ENCODE measurements at regions not wholly inside any gene's neighbourhood (a gene's known extent, or its start where the extent isn't known, plus 50 kb on each side); places are given as distances from the start of the nearest gene placed in this dataset.

DNA sequence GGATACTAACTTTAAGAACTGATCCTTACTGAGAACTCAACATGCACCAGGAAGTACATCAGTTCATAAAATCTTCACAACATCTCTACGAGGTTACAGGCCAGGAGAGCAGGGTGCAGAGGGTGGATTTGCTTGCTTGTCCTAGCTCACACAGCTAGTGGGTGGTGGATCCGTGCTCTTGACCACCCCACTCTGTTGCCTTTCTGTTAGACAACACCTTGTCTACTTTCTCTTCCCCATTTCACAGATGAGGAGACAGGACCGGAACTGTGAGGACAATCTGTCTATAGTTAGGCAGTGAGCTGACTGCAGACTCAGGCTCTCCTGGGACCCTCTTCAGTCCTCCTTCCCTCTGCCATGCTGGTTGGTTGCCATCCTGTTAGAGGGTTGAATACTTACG lies 221.7 kb upstream of the TLE3 start:
- no peak for DNase-seq

- peak; percentile 84 for DNase-seq
Measured at GRCh38 chr15:70318594-70319465, 221.1 kb upstream of the TLE3 start.

DNA sequence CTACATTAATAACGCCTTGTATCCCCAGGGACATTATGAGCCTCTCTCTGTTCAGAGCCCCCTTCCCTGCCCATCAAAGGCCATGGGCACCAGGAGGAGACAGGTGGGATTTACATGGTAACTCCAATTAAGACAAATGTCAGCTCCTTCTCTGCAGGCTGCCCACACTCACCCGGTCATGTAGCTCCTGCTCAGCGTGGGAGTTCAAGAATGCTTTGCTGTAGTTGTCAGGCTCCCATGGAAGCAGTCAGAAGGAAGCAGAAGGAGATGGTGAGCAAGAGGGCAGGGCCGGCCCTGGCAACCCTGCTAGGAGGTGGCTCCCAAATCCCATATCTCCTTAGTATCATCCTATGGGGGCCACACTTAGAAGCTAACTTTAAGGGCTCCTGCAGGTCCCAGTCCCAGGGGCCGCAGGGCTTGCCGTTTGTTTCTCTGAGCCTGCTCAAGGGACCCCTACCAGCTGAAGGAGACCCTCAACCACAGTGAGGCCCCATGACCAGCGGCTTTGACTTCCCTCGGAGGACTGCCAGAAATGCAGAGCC lies 218.4 kb upstream of the TLE3 start:
- no peak for DNase-seq

DNA sequence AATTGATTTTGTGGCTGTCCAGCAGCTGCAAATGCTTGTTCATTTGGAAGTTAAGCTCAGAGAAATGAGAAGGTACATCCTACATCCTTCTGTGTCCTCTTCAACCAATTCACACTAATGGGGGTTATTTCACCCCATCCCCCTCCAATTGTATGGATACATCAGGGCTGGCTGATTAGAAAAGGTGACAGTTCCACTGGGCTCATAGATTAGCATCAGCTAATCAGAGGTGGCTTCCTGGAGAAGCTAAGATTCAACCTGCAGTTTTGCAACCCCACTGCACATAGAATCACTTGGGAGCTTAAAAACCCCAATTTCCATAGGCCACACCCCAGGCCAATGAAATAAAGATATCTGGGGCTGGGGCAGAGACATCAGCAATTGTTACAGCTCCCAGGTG lies 217.7 kb upstream of the TLE3 start:
- DNase-seq: no peak

DNA sequence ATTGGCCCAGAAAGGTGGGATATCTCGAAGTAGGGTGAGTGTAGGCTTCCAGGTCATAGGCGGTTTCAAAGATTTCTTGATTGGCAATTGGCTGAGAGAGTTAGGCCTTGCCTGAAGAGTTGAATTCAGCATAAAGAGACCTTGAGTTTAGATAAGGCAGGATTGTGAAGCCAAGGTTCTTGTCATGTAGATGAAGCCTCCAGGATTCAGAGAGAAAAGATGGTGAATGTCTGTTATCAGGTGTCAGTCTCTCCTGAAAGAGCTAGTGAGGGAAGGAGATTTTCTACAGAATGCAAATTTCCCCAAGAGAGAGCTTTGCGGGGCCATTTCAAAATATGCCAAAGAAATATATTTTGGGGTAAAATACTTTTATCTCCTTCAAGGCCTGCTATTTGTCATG lies 217.0 kb upstream of the TLE3 start:
- no peak for DNase-seq

DNA sequence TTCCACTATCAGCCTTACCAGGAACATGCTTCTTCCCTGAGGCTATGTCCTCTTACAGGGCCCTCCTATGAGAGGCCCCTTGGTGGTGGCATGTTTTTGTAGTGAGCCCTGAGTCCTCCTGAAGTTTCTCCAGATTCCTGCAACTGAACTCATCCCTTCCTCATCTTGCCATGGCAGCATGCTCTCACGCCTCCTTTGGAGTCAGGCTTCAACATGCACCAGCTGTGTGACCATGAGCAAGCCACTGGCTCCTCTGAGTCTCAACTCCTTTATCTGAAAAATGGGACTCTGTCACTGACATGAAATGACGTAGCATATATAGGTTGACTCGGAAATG lies 216.3 kb upstream of the TLE3 start:
- DNase-seq: no peak

GRCh38 chr15:70313099-70314017 lies 215.6 kb upstream of the TLE3 start:
- DNase-seq: no peak

DNA sequence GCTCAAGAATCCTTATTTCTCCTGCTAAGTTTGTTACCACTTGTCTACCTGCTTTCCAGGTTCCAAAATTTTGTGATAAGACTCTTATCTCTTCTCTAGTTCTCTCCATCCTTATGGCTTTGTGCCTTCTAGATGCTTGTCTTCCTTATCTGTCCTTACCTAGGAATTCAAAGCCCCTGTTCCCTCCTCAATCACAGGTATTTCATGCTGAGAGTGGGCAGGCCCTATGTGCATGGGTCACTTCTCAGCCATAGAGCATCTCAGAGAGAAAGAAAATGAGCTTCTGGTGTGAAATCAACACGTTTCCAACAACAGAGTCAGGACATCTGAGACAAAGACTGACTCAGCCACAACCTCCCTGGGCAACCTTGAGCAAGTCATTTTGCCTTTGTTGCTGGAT lies 214.1 kb upstream of the TLE3 start:
- no peak for DNase-seq

DNA sequence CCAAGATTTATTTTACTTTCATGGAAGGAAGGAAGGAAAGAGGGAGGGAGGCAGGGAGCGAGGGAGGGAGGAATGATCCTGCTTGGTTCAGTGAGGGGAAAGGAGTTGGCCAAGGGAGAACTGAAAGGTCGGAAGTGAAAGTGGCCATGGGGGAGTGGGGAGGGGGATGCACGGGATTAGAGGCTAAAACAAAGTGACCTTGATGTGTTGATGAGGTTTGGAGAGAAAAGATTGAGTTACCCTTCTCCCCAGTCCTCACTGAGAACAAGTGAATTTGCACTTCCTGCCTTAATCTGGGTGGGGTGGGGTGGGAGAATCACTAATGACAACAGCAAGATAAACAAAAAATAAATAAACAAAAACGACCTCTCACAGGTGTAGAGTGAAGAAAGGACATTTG lies 212.0 kb upstream of the TLE3 start:
- no peak for DNase-seq

DNA sequence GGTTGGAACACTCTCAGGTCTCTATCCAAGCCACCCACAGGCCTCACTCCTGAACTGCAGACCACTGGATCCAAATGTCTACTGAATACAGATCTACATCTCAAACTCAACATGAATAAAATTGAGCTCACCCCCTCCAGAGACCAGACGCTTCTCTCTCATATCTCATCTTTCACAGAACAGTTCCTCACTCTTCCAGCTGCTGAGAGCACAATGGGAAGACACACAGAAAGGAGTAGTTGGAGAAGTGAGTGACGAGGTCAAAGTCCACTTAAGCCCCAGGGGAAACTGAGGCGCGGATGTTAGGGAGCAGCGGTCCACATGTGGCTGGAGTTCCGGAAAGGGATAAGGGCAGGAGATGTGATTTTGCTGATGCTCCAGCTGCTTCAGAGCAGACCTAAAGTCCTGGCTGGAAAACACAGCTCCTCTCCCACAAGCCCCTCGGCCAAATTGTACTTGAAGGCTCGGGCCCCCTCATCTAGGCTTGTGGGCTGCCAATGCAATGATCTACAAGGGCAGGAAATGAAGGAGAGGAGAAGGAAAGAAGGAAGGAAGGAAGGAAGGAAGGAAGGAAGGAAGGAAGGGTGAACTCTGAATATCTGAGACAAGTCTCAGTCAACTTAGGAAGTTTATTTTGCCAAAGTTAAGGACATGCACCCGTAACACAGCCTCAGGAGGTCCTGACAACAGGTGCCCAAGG lies 211.2 kb upstream of the TLE3 start:
- no peak for DNase-seq

GRCh38 chr15:70308011-70308734 lies 210.5 kb upstream of the TLE3 start:
- DNase-seq: no peak

GRCh38 chr15:70306582-70306981 lies 208.9 kb upstream of the TLE3 start:
- DNase-seq: no peak

- no peak for DNase-seq
Measured at GRCh38 chr15:70306081-70306480, 208.4 kb upstream of the TLE3 start.

DNA sequence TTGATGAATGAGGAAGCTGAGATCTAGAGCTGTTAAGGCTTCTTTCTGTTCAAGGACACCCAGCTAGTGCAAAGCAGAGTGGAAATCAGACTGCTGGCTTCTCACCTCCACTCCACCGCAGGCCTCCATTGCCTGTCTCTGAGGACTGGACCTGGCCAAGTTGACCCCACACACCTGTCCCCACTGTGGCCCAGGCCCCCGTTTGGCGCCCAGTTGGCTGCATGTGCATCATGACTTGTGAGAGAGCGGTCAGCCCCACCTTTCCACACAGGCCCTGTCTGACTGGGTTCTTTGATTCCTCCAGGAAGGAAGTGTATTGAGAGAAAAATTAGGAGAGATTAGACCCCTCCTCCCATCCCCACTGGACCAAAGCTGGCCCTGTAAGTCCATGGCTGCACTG lies 206.3 kb upstream of the TLE3 start:
- DNase-seq: no peak

GRCh38 chr15:70302360-70302759 lies 204.6 kb upstream of the TLE3 start:
- no peak for DNase-seq

GRCh38 chr15:70301396-70301795 lies 203.7 kb upstream of the TLE3 start:
- no peak for DNase-seq

GRCh38 chr15:70299931-70300869 lies 202.5 kb upstream of the TLE3 start:
- no peak for DNase-seq

DNA sequence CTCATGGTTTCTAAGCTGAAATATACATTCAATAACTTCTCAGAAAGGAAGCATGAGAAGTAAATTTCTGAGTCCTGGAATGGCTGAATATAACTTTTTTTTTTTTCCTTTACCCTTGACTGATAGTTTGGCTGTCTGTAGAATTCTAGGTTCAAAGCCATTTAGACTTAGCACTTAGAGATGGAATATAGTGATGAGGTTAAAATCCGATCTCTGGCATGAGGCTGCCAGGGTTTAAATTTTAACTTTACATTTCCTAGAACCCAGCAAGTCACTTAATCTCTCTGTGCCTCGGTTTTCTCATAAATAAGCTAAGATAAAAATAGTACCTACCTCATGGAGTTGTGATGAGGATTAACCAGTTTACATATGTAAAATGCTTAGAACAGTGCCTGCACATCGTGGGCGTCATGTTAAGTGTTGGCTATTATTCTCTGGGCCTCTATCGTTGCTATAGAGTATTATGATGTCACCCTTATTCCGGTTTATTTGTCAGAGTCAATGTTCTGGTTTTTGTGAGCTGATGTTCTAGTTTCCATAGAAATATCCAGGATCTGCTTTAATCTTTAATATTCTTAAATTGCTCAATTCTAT lies 199.8 kb upstream of the TLE3 start:
- DNase-seq: no peak

- no peak for DNase-seq
Measured at GRCh38 chr15:70294731-70295305, 197.1 kb upstream of the TLE3 start.

Data from fibroblast of skin of scalp (primary cell).